KBM-7 (cell line): ENCODE measurements at regions not wholly inside any gene's neighbourhood (a gene's known extent, or its start where the extent isn't known, plus 50 kb on each side); places are given as distances from the start of the nearest gene placed in this dataset.
"Not testable (repeated sequence)": the region's sequence is repeated elsewhere in the genome, so short reads cannot be mapped to it uniquely, and the experiment has no call there.

ENCODE experiments used
- DNase-seq: peaks from one replicate; pipeline ENCODE4 v3.0.0-alpha.2; 2015
- in situ Hi-C: fragments of 300-500 bp; cut with MboI; formaldehyde crosslinking; loops from 2 replicates; pipeline ENCODE4 v1.14.3; 2020; ENCODE audit warnings: low sequenced_read_pairs, low pct_unique_long_range_greater_than_20kb, mixed read lengths

- in situ Hi-C loops, DNase-seq: not testable (repeated sequence)
Measured at GRCh38 chr5:101180365-101180764, 277.3 kb upstream of the ST8SIA4 start.

DNA sequence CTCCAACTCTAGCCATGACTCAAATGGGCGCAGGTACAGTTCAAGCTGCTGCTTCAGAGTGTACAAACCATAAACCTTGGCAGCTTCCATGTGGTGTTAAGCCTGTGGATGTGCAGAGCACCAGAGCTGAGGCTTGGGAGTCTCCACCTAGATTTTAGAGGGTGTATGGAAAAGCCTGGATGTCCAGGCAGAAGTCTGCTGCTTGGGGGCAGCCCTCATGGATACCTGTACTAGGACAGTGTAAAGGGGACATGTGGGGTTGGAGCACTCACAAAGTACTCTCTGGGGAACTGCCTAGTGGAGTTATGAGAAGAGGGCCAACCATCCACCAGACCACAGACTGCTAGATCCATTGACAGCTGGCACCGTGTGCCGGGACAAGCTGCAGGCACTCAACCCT lies 273.5 kb upstream of the ST8SIA4 start:
- DNase-seq: no peak
- in situ Hi-C loops: no loop called here

- in situ Hi-C loops: no loop called here
- no peak for DNase-seq
Measured at GRCh38 chr5:101174981-101175380, 271.9 kb upstream of the ST8SIA4 start.

DNA sequence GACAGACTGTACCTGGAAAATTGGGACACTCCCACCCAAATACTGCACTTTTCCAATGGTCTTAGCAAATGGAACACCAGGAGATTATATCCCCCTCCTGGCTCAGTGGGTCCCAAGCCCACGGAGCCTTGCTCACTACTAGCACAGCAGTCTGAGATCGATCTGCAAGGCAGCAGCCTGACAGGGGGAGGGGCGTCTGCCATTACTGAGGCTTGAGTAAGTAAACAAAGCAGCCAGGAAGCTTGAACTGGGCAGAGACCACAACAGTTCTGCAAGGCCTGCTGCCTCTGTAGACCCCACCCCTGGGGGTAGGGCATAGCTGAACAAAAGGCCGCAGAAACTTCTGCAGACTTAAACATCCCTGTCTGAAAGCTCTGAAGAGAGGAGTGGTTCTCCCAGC lies 260.0 kb upstream of the ST8SIA4 start:
- in situ Hi-C loops: no loop called here
- DNase-seq: no peak

- in situ Hi-C loops: no loop called here
- DNase-seq: no peak
Measured at GRCh38 chr5:101160002-101160401, 256.9 kb upstream of the ST8SIA4 start.

DNA sequence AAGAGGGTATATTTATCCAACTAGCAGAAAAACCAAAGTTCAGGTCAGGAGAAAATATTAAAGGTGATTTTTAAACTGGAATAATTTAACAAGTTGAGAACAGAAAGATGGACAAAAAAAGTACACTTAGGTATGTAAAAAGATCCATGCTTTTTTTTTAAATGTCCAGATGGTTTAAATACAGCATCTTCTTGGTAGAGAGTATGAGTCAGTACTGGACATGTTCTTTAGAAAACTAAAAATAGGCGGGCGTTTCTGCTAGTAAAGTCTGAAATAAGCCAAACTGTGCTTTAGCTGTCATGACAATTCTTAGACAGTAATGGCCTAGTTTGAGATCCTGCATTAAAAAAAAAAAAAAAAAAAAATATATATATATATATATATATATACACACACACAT lies 255.9 kb upstream of the ST8SIA4 start:
- in situ Hi-C loops: no loop called here
- no peak for DNase-seq

DNA sequence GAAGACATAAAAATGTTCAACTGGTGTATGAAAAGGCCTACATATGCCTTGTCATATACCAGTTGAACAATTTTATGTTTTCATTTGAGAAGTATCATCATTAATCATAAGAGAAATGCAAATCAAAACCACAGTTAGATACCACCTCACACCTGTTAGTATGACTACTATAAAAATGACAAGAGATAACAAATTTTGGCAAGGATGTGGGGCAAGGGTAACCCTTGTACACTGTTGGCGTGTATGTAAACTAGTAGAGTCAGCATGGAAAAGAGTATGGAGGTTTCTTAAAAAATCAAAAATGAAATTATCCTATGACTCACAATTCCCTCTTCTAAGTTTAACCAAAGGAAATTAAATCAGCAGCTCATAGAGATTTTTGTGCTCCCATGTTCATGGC lies 250.4 kb upstream of the ST8SIA4 start:
- in situ Hi-C loops: no loop called here
- no peak for DNase-seq

DNA sequence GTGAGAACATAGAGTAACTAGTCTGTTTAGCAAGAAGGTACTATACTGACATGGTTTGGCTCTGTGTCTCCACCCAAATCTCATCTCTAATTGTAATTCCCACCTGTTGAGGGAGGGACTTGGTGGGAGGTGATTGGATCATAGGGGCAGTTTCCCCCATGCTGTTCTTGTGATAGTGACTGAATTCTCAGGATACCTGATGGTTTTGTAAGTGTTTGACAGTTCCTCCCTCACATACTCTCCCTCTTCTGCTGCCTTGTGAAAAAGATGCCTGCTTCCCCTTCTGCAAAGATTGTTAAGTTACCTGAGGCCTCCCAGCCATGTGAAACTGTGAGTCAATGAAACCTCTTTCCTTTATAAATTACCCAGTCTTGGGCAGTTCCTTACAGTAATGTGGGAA lies 240.4 kb upstream of the ST8SIA4 start:
- in situ Hi-C loops: no loop called here
- no peak for DNase-seq

DNA sequence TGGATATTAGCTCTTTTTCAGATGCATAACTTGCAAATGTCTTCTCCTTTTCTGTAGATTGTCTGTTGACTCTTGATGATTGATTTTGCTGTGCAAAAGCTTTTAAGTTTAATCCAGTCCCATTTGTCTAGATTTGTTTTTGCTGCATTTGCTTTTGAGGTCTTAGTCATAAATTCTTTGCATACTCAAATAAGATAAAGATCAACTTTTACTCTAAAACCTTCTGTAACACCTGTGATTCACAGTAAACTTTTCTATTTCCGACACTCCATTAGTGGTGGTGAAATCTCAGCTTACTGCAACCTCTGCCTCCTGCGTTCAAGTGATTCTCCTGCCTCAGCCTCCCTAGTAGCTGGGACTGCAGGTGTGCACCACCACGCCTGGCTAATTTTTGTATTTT lies 239.0 kb upstream of the ST8SIA4 start:
- no peak for DNase-seq
- in situ Hi-C loops: no loop called here

DNA sequence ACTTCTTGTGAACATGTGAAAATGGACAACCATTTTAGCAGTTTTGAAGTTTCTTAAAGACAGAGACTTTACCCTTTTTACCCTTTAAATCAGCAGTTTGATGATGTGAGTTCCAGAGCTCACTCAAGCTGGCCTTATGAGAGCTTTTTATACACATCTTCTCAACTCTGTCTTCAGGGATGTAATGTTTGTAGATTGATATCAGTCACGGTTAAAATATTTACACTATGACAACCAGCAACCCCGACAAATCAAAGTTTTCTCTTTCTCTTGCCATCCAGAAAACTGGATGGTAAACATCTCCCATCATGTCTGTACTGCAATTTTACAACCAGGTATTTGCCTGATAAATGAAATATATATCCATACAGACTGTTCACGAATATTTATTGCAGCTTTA lies 233.4 kb upstream of the ST8SIA4 start:
- in situ Hi-C loops: no loop called here
- no peak for DNase-seq

- in situ Hi-C loops: no loop called here
- no peak for DNase-seq
Measured at GRCh38 chr5:101123363-101123762, 220.3 kb upstream of the ST8SIA4 start.

DNA sequence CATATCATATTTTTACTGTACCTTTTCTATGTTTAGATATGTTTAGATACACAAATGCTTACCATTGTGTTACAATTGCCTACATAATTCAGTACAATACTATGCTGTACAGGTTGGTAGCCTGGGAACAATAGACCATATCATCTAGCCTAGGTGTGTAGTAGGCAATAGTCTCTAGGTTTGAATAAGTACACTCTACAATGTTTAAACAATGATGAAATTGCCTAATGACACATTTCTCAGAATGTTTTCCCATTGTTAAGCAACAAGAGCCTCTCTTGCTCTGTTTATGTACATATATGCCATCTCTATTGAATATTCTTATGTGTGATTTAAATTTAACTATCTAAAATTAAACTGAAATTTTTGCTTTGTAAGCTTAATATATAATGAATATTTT lies 209.6 kb upstream of the ST8SIA4 start:
- DNase-seq: no peak
- in situ Hi-C loops: no loop called here

- no peak for DNase-seq
- in situ Hi-C loops: no loop called here
Measured at GRCh38 chr5:101103874-101104273, 200.8 kb upstream of the ST8SIA4 start.

DNA sequence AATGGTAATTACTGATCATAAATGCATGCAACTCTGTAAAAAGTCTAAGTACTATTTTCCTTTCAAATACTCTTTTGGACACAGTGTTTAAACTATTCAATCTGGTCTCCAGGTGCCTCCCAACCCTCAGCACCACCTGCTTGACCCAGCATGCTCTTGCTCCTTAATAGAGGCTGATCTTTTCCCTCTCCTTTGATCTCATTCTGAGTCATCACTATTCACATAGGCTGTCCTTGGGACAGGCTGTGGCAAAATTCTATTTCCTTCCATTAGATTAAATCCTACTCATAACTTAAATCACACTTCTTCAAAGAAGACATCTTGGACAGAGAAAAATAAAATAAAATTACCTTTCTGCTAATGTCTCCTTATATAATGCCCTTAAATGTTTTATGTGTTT lies 199.4 kb upstream of the ST8SIA4 start:
- DNase-seq: no peak
- in situ Hi-C loops: no loop called here

DNA sequence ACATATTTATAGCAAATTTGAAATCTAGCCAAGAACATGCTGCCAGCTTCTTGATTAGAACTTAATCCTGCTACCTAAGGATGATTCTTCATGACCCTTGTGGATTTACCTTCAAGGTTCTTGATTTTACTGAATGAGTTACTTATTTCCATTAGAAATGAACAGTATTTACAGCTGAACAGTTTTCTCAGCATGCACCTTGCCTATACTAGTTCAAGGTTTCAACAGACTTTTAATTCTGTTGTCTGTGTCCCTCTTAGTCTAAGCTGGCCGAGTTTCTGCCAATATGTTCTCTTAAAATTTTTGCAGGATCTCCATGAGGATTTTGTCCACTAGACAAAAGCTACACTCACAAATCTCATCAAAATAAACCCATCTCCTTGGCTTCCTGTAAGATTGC lies 188.8 kb upstream of the ST8SIA4 start:
- in situ Hi-C loops: no loop called here
- DNase-seq: no peak

- no peak for DNase-seq
- in situ Hi-C loops: no loop called here
Measured at GRCh38 chr5:101084353-101084752, 181.3 kb upstream of the ST8SIA4 start.

- in situ Hi-C loops: no loop called here
Measured at GRCh38 chr5:101080462-101081240, 177.6 kb upstream of the ST8SIA4 start.

DNA sequence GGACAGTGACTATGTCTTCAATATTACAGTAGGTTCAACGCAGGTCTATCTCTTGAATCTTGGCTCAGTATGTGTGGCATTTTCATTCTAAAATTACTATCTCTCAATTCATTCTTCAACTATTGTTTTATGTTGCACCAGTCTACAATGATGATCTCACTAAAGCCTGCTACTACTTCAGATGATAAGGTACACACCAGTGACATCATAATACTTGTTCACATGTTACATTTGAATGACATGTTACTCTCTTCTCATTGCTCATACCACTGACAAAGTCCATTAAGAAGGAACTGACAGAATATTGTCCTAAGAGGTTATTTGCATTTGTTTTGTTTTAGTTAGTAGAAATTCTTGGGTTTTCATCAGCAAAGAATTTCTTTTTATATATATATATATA lies 165.2 kb upstream of the ST8SIA4 start:
- in situ Hi-C loops: no loop called here
- DNase-seq: no peak

More at GRCh38 chr5:101080462-101081240, 177.6 kb upstream of the ST8SIA4 start:
- no peak for DNase-seq

DNA sequence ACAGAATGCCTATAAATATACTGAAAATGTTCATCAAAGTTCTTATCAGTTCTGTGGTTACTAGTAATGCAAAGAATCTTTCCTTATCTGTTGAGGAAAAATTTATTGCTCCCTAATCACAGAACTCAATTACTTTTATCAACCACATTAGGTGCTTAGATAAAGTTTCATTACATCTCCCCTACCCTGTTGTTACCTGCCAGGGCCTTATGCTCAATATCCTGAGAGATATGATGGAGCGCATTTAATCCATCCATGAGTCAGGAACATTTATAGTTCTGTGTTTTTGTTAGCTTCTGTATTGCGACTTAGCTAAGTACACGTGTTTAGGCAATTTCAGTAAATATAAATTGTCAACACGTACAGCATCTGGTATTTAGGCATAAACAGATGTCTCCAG lies 164.3 kb upstream of the ST8SIA4 start:
- in situ Hi-C loops: no loop called here
- DNase-seq: no peak

DNA sequence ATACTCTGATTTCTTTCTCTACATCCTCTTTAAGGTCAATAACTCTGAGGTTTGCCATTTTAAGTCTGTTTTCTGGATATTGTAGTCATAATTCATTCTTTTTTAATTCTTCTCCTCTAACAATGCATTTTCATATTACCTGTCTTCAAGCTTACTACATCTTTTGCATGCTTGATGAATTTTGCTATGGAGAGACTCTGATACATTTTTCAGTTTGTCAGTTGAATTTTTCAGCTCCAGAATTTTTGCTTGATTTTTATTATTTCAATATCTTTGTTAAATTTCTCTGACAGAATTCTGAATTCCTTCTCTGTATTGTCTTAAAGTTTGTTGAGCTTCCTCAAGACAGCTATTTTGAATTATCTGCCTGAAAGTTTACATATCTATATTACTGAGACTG lies 159.8 kb upstream of the ST8SIA4 start:
- no peak for DNase-seq
- in situ Hi-C loops: no loop called here

GRCh38 chr5:101047181-101047580 lies 144.1 kb upstream of the ST8SIA4 start:
- DNase-seq: no peak
- in situ Hi-C loops: no loop called here
